ENCODE measurements at regions not wholly inside any gene's neighbourhood (a gene's known extent, or its start where the extent isn't known, plus 50 kb on each side); places are given as distances from the start of the nearest gene placed in this dataset.

- TF ChIP-seq CTCF (IDR thresholded peaks at IDR 0.05): no peak
- no peak for TF ChIP-seq POLR2A (IDR thresholded peaks at IDR 0.05)
Observed at GRCh38 chr10:33546031-33546430, 211.6 kb upstream of the NRP1 start.

Measured in uterus (tissue), 2 donors.